GM13977 (cell line): ENCODE measurements at regions not wholly inside any gene's neighbourhood (a gene's known extent, or its start where the extent isn't known, plus 50 kb on each side); places are given as distances from the start of the nearest gene placed in this dataset.

Experiments used
- DNase-seq: peaks from one replicate; pipeline ENCODE4 v3.0.0; 2012; ENCODE audit warnings: low spot score
- in situ Hi-C: fragments of 300-500 bp; cut with MboI; formaldehyde crosslinking; loops from one replicate; pipeline ENCODE4 v1.12.0; 2022; ENCODE audit warnings: low sequenced_read_pairs, low pct_unique_long_range_greater_than_20kb, mixed read lengths, inconsistent platforms; ENCODE audit not compliant: unreplicated experiment
- TF ChIP-seq, protein P1 (sequence below): IDR thresholded peaks from 2 replicates; pipeline ENCODE4 v1.5.1; 2012; ENCODE audit warnings: mild to moderate bottlenecking, control low read depth; ENCODE audit not compliant: insufficient read depth; ENCODE audit errors: extremely low read depth, missing control alignments

DNA sequence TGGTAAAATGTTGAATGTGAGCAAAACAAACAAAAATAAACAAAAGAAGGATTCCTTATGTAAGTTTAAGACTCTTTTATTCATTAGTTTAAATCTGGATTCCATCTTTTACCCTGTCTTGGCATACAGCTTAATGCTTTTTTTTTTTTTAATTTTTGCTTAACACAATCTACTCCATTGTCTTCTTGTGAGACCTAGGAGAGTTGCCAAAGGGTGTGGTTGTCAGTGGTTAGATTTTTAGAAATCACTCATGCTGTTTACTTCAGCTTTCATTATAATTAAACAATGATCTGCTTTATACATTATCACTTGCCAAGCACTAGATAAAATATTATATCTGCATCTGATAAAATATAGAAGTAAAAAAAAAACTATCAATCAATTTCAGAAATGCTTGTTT lies 77.7 kb upstream of the KITLG start:
- TF ChIP-seq, protein P1, sequence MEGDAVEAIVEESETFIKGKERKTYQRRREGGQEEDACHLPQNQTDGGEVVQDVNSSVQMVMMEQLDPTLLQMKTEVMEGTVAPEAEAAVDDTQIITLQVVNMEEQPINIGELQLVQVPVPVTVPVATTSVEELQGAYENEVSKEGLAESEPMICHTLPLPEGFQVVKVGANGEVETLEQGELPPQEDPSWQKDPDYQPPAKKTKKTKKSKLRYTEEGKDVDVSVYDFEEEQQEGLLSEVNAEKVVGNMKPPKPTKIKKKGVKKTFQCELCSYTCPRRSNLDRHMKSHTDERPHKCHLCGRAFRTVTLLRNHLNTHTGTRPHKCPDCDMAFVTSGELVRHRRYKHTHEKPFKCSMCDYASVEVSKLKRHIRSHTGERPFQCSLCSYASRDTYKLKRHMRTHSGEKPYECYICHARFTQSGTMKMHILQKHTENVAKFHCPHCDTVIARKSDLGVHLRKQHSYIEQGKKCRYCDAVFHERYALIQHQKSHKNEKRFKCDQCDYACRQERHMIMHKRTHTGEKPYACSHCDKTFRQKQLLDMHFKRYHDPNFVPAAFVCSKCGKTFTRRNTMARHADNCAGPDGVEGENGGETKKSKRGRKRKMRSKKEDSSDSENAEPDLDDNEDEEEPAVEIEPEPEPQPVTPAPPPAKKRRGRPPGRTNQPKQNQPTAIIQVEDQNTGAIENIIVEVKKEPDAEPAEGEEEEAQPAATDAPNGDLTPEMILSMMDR, result no peak
- DNase-seq, result no peak
- in situ Hi-C loops, result no loop called here

DNA sequence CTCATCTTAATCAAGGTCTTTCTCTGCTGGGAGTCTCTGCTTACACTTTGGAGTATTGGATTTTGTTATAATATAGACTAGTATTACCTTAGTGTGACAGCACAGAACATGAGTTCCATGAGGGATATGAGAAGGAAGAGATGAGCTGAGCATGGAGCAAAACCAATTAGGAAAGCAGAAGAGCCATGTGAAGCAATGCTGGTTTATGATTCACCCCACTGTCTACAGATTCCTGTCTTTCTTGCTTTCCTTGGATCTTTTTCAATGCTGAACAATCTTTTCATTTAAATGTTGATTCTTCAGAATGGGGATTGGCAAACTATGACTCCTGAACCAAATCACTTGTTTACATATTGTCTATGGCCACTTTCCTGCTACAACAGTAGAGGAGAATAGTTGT lies 70.4 kb upstream of the KITLG start:
- in situ Hi-C loops, result no loop called here
- TF ChIP-seq, protein P1, result no peak
- DNase-seq, result no peak

DNA sequence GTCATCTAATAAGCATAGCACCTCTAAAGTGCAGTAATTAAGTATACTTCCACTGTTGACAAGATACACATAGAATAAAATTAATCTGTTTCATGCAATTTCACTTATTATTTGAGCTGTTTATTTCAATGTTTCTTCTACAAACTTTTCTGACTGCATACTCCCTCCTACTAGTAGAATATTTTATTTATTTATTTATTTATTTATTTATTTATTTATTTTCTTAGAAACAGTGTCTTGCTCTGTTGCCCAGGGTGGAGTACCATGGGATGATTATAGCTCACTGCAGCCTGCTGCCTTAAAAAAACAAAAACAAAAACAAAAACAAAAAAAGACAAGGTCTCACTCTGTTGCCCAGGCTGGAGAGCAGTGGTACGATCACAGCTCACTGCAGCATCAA lies 68.4 kb upstream of the KITLG start:
- in situ Hi-C loops, result no loop called here
- no peak for DNase-seq
- TF ChIP-seq, protein P1, result no peak

DNA sequence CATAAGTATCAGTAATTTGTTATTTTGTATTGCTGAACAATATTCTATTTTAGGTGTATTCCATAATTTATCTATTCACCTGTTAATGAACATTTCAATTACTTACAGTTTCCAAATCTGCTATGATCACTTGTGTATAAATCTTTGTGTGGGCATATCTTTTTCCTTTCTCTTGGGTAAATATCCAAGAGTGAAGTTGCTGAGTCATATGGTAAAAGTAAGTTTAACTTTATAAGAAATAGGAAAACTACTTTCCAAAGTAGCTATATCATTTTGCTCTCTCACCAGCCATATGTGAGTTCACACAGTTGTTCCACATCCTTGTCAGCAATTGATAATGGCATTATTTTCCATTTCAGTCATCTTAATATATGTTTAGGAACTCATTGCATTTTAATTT lies 66.6 kb upstream of the KITLG start:
- TF ChIP-seq, protein P1, result no peak

DNA sequence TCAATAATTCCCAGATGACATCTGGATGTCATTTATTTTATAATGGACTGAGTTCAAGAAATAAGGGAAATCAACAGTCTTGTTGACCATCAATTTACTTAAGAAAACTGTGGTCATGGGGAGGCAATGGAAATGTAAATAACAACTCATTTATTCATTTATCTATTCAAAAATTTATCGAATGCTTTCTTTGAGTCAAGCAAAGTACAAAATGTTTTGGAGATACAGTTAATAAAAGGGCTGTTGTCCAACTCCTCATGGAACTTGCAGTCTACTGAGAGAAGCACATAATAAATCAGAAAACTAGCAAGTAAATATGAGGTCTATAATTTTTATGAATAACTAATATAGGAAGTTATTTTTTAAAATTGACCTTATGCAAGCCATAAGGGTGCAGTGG lies 65.5 kb upstream of the KITLG start:
- TF ChIP-seq, protein P1, result no peak
- no peak for DNase-seq
- in situ Hi-C loops, result no loop called here

More for the DNA sequence above, 66.6 kb upstream of the KITLG start:
- DNase-seq, result no peak
- in situ Hi-C loops, result no loop called here

DNA sequence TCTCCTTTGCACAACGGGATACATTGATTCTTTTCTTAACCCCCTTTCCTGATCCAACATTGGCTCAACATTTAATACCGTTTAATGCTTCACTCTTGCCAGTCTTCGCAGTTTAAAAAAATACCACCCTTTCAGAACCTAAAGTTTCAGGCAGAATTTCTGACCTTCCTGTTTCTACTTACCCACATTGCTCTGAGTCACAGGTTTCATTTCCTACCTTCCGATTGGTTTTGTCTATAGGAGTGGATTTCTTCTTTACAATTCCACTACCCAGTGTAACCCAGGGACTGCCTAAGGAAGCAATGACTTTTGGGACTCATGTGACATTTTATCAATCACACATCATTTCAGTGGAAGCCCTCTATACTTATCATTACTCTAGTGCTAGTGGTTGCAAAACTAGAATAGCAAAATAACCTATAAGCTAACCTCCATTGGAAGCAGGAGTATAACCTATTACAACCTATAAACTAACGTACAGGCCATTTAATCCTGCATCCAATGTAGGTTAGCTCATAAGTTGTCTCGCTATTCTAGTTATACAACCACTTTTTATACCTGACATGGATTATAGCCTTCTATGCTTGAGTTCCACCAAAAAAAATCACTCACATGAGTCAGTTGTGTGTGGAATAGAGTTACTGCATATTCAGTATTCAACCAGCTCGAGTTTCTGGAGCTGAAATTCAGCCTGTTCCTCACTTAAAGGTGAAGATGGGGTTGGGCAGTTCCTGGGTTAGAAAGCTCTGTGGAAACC lies 64.9 kb upstream of the KITLG start:
- in situ Hi-C loops, result no loop called here
- no peak for DNase-seq
- TF ChIP-seq, protein P1, result no peak
